ENCODE measurements at regions not wholly inside any gene's neighbourhood (a gene's known extent, or its start where the extent isn't known, plus 50 kb on each side); places are given as distances from the start of the nearest gene placed in this dataset.

DNA sequence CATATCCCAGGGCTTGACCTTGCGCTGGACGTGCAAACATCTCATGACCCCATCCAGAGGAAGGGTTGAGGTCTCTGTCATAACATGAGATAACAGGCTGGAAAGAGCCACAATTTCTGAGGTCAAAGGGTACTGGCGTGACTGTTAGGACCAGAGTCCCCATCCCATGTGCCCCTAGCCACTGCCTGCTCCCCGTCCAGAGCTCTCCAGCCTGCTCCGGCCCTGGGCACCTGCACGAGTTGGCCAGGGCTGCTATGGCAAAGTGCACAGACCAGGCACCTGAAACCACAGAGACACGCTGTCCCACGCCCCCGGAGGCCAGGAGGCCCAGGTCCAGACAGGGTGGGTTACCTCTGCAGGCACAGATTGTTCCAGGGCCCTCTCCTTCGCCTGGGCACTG, 58.9 kb downstream of the SHANK2 start:
- TF ChIP-seq, protein P1, sequence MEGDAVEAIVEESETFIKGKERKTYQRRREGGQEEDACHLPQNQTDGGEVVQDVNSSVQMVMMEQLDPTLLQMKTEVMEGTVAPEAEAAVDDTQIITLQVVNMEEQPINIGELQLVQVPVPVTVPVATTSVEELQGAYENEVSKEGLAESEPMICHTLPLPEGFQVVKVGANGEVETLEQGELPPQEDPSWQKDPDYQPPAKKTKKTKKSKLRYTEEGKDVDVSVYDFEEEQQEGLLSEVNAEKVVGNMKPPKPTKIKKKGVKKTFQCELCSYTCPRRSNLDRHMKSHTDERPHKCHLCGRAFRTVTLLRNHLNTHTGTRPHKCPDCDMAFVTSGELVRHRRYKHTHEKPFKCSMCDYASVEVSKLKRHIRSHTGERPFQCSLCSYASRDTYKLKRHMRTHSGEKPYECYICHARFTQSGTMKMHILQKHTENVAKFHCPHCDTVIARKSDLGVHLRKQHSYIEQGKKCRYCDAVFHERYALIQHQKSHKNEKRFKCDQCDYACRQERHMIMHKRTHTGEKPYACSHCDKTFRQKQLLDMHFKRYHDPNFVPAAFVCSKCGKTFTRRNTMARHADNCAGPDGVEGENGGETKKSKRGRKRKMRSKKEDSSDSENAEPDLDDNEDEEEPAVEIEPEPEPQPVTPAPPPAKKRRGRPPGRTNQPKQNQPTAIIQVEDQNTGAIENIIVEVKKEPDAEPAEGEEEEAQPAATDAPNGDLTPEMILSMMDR (IDR thresholded peaks at IDR 0.05), result no peak
- TF ChIP-seq POLR2A (IDR thresholded peaks at IDR 0.05), result no peak
- TF ChIP-seq EP300 (IDR thresholded peaks at IDR 0.05), result no peak
